T-helper 2 cell treated with Interferon-gamma antibody and Interleukin-4, amounts not matched to agents 5 μg/mL and 100 μg/mL, for 36 hours (primary cell): ENCODE measurements at regions not wholly inside any gene's neighbourhood (a gene's known extent, or its start where the extent isn't known, plus 50 kb on each side); places are given as distances from the start of the nearest gene placed in this dataset.

Experiments used
- DNase-seq: peaks from one replicate; pipeline ENCODE4 v3.0.0; 2021; ENCODE audit warnings: low spot score
- H3K27ac Mint-ChIP-seq: one replicate; pipeline ENCODE4 v1.8.0; 2021; ENCODE audit warnings: mild to moderate bottlenecking, mixed read lengths
- H3K27me3 Mint-ChIP-seq: one replicate; pipeline ENCODE4 v1.8.0; 2021; ENCODE audit warnings: low read depth, mixed read lengths
- H3K36me3 Mint-ChIP-seq: one replicate; pipeline ENCODE4 v1.8.0; 2021; ENCODE audit warnings: low read depth, mixed read lengths
- H3K4me1 Mint-ChIP-seq: one replicate; pipeline ENCODE4 v1.8.0; 2021; ENCODE audit warnings: low read depth, mixed read lengths
- H3K4me3 Mint-ChIP-seq: one replicate; pipeline ENCODE4 v1.8.0; 2022; ENCODE audit warnings: mild to moderate bottlenecking, moderate library complexity, mixed read lengths
- H3K9me3 Mint-ChIP-seq: one replicate; pipeline ENCODE4 v1.8.0; 2021; ENCODE audit warnings: mixed read lengths

DNA sequence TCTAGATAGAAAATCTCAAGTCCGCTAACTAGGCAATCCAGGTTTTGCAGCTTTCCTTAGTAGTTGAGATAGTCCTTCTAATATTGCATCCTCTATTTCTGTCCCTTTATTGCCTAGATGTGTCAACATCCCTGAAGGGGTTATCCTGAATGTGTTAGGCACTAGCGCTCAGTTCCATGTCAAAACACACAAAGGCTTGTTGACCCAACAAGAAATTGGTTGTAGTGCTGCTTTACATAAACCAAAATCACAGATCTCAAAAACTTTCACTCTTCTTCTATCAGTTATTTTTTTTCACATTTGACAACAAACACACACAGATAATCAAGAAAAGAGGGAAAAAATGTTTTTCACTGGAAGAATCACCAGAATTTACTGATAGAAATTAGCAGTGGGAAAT, 51.4 kb upstream of the SOX2 start:
- no peak for DNase-seq
- Mint-ChIP-seq H3K27me3 (no peaks in the 10 kb centered on the region), H3K4me1 (no peaks in the 10 kb centered on the region), H3K36me3 (no peaks in the 10 kb centered on the region), H3K27ac (no peak overlapping the region), H3K9me3 (no peaks in the 10 kb centered on the region), H3K4me3 (no peak overlapping the region)

DNA sequence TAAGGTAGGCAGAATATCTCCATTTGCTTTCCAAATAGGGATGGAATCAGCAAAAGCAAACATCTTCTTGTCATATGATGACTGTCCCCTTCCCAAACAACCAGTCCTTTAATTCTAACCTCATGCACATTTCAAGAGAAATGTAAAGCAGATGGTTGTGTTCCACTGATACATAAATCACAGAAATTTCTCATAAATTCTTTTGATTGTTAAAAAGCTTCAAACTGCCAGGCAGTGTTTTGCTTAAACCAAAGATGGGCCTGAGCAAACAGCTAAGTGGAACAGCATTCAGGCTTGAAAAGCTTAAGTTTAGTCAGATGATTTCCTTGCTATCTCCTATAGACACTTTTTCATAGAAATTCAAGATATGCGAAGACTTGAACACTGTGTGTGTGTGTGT, 74.3 kb upstream of the SOX2 start:
- H3K27ac Mint-ChIP-seq: no peak overlapping the region
- H3K9me3 Mint-ChIP-seq: no peaks in the 10 kb centered on the region
- no peaks in the 10 kb centered on the region for H3K4me1 Mint-ChIP-seq
- no peaks in the 10 kb centered on the region for H3K36me3 Mint-ChIP-seq
- no peak overlapping the region for H3K4me3 Mint-ChIP-seq
- no peak for DNase-seq
- no peaks in the 10 kb centered on the region for H3K27me3 Mint-ChIP-seq

DNA sequence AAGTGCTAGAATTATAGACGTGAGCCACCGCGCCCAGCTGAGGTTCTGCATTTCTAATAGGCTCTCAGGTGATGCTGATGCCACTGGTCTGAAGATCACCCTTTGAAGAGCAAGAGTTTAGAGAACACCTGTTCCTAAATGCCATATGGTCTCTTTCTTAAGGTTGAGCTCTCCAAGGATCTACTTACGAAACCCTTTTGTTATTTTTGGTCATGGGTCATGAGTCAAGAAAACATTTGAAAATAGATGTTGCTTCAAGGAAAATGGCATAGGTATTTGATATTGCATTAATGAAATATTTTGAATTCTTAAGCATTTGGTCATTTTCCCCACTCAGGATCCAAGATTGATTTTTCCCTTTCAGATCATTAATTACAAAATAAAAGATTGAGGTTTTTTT, 74.7 kb upstream of the SOX2 start:
- no peaks in the 10 kb centered on the region for H3K27me3 Mint-ChIP-seq
- DNase-seq: no peak
- H3K27ac Mint-ChIP-seq: no peak overlapping the region
- no peaks in the 10 kb centered on the region for H3K9me3 Mint-ChIP-seq
- H3K36me3 Mint-ChIP-seq: no peaks in the 10 kb centered on the region
- H3K4me1 Mint-ChIP-seq: no peaks in the 10 kb centered on the region
- H3K4me3 Mint-ChIP-seq: no peak overlapping the region

DNA sequence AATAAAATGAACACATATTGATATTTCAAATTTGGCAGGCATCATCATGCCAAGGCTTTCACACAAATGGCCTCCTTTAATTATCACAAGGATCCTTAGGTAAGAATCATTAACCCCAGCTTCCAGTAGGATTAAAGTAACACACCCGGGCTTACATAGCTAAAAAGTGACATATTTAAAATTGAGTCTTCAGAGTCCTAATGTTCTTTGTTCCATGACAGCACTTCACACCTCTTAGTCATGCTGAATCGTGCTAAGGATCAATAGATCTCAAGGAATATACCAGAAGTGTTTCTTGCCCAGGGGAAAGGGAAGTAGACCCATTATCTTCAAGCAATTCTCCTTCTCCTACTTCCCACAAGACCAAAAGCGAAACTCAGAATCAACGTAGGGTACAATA, 76.6 kb upstream of the SOX2 start:
- no peak for DNase-seq
- H3K27me3 Mint-ChIP-seq: no peaks in the 10 kb centered on the region
- no peaks in the 10 kb centered on the region for H3K36me3 Mint-ChIP-seq
- H3K4me3 Mint-ChIP-seq: no peak overlapping the region
- H3K9me3 Mint-ChIP-seq: no peaks in the 10 kb centered on the region
- H3K4me1 Mint-ChIP-seq: no peaks in the 10 kb centered on the region
- no peak overlapping the region for H3K27ac Mint-ChIP-seq

DNA sequence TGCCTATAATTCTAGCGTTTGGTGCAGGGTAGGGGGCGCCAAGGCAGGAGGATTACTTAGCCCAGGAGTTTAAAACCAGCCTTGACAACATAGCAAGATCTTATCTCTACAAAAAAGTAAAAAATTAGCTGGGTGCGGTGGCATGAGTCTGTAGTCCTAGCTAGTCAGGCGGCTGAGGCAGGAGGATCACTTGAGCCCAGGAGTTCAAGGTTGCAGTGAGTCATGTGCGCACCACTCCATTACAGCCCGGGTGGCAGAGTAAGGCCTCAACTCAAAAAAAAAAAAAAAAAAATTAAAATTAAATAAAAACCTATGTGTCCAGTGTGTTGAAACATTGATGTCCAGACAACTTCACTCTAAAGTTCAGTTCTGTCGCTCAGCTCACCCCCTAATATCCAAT, 78.2 kb upstream of the SOX2 start:
- DNase-seq: no peak
- no peaks in the 10 kb centered on the region for H3K27me3 Mint-ChIP-seq
- no peaks in the 10 kb centered on the region for H3K36me3 Mint-ChIP-seq
- no peak overlapping the region for H3K27ac Mint-ChIP-seq
- no peaks in the 10 kb centered on the region for H3K4me1 Mint-ChIP-seq
- no peak overlapping the region for H3K4me3 Mint-ChIP-seq
- H3K9me3 Mint-ChIP-seq: no peaks in the 10 kb centered on the region

DNA sequence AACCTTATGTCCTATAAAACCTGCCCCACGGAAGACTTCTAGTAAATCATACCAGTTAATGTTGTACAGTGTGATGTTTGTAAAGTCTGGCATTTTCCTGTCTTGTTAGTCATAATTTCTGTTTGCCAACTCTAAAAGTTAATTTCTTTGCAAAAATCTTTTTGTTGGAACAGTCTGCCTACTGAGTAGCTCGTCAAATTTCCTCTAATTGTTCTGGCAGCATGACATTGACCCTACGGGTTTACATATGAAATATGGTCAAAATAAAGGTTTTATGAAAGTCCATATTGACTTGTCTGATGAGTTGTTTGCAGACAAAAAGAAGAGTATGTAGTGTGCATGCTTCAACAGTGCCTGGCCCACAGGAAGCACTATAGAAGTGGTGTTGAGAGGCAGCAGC, 79.8 kb upstream of the SOX2 start:
- Mint-ChIP-seq H3K27me3 (no peaks in the 10 kb centered on the region), H3K4me1 (no peaks in the 10 kb centered on the region), H3K9me3 (no peaks in the 10 kb centered on the region), H3K4me3 (no peak overlapping the region), H3K27ac (no peak overlapping the region), H3K36me3 (no peaks in the 10 kb centered on the region)
- no peak for DNase-seq

DNA sequence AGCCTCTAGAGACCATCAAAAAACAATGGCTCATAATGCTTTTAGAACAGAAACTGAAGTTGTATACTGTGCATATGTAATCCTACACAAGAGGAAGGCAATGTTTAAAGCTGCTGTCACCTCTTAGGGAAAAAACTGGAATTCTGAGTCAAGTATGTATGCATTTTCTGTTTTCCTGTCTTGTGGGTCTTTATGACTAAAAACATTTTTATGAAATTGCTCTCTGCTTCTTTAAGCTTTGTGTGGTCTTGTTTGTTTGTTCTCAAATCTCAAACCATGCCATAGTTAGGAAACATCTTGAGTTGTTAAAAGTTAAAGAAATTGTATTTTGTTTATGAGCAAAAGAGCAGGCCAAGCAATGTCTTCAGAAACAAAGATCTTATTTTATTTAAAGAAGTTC, 80.9 kb upstream of the SOX2 start:
- H3K4me1 Mint-ChIP-seq: no peaks in the 10 kb centered on the region
- H3K36me3 Mint-ChIP-seq: no peaks in the 10 kb centered on the region
- H3K27me3 Mint-ChIP-seq: no peaks in the 10 kb centered on the region
- no peak overlapping the region for H3K27ac Mint-ChIP-seq
- no peak overlapping the region for H3K4me3 Mint-ChIP-seq
- no peaks in the 10 kb centered on the region for H3K9me3 Mint-ChIP-seq
- DNase-seq: no peak

DNA sequence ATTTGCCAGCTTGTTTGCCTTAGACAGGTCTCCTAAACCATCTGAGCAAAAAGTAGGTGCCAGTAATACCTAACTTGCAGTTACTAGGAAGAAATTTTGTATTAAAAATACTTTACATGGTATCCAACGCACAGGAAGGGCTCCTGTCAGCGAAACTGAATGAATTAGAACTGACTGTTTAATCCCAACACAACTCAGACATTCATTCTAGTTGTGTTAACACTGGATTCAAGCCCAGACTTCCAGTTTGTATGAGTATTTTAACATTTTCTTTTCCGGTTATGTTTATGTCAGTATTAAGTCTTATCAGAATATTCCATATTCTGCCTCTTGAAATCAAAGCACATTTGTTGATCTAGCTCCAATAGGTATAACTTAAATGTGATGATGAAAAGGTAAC, 82.0 kb upstream of the SOX2 start:
- Mint-ChIP-seq H3K9me3 (no peaks in the 10 kb centered on the region), H3K27ac (no peak overlapping the region), H3K36me3 (no peaks in the 10 kb centered on the region), H3K4me1 (no peaks in the 10 kb centered on the region), H3K4me3 (no peak overlapping the region), H3K27me3 (no peaks in the 10 kb centered on the region)
- no peak for DNase-seq

DNA sequence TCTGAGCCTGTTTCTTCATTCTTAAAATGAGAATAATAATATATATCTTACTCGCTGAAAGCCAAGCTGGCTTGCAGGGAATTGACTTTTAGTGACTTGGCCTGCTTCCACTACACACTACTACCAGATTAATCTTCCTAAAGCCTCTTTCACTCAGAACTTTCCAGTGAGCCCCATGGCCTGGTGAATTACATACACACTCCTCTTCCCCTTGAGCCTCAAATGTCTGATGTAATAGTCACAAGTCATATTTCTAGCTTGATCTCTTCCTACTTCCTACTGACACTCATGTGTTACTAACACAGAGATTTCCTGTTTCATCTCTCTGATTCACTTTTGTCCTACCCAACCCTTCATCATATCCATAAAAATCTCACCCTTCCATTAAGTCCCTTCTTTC, 82.7 kb upstream of the SOX2 start:
- no peak for DNase-seq
- H3K9me3 Mint-ChIP-seq: no peaks in the 10 kb centered on the region
- H3K4me3 Mint-ChIP-seq: no peak overlapping the region
- H3K27ac Mint-ChIP-seq: no peak overlapping the region
- no peaks in the 10 kb centered on the region for H3K36me3 Mint-ChIP-seq
- no peaks in the 10 kb centered on the region for H3K4me1 Mint-ChIP-seq
- H3K27me3 Mint-ChIP-seq: no peaks in the 10 kb centered on the region

DNA sequence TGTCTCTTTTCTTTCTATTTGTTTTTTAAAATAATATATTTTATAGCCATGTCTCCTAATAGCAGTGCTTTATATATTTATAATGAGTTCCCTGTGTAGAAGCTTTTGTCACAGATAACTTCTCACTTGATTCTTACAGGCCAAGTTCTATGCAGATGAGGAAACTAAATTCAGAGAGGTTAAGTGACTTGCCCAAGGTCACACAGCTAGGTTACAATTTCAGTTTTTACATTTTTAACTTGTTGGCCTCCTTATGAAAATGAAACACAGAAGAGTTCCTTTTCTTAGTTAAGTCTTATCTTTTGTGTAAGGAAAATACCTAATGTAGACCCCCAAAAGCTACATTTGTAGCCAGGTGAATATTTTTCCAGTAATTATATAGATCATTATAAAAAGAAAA, 83.3 kb upstream of the SOX2 start:
- no peak for DNase-seq
- H3K27me3 Mint-ChIP-seq: no peaks in the 10 kb centered on the region
- H3K36me3 Mint-ChIP-seq: no peaks in the 10 kb centered on the region
- no peaks in the 10 kb centered on the region for H3K4me1 Mint-ChIP-seq
- H3K4me3 Mint-ChIP-seq: no peak overlapping the region
- H3K9me3 Mint-ChIP-seq: no peaks in the 10 kb centered on the region
- H3K27ac Mint-ChIP-seq: no peak overlapping the region

DNA sequence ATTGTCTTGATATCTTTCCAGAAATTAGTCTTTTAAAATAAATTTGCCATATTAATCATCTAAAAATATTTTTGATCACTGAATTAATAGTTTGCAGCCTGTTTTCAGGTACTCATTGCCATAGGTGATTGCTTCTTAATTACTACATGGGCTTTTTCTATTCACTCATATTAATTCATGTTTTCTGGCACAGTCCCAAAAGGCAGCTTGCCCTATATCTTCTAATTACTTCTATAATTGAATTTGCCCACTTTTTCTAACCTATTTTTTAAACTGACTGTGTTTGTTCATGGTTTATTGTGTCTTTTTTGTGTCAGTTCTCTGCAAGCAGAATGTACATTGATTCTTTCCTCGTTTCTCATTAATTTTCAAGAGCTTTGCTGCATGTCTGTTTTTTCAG, 85.7 kb upstream of the SOX2 start:
- H3K27me3 Mint-ChIP-seq: no peaks in the 10 kb centered on the region
- H3K9me3 Mint-ChIP-seq: no peaks in the 10 kb centered on the region
- no peaks in the 10 kb centered on the region for H3K4me1 Mint-ChIP-seq
- no peaks in the 10 kb centered on the region for H3K36me3 Mint-ChIP-seq
- no peak for DNase-seq
- H3K27ac Mint-ChIP-seq: no peak overlapping the region
- H3K4me3 Mint-ChIP-seq: no peak overlapping the region

DNA sequence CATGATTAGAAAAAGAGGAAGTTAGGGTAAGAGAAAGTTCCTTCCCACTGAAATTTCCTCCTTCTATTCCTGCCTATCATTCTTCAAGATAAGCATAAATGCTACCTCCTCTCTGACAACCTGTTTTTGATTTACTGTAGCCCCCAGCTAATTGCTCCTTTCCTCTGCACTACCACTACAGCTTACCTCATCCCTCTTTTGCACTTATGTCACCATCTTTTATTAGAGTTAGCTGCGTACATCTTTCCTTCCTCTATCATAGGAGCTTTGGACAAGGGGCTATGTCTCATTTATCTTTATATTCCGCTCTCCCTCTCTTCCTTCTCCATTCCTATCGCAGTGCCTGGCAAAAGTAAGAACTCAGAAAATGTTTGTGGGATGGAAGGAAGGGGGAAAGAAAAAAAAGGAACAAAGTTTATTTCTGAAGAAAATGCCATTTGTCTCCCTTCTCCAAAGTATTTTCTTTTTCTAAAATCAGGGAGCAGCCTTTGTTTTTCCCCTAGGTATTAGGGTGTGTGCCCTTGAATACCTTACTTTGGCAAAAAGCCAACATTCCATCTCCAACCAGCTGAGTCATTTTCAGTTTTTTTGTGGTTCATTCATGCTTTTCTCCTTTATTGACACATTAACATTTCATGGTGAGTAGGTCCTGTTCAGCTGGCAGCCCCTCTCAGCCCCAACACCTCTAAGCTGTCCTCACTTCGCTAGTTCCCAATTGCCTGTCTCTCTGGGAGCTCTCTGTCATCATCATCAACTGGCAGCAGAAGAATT, 87.6 kb upstream of the SOX2 start:
- H3K4me3 Mint-ChIP-seq: no peak overlapping the region
- no peaks in the 10 kb centered on the region for H3K27me3 Mint-ChIP-seq
- H3K36me3 Mint-ChIP-seq: no peaks in the 10 kb centered on the region
- H3K4me1 Mint-ChIP-seq: no peaks in the 10 kb centered on the region
- no peaks in the 10 kb centered on the region for H3K9me3 Mint-ChIP-seq
- H3K27ac Mint-ChIP-seq: no peak overlapping the region
- DNase-seq: no peak

DNA sequence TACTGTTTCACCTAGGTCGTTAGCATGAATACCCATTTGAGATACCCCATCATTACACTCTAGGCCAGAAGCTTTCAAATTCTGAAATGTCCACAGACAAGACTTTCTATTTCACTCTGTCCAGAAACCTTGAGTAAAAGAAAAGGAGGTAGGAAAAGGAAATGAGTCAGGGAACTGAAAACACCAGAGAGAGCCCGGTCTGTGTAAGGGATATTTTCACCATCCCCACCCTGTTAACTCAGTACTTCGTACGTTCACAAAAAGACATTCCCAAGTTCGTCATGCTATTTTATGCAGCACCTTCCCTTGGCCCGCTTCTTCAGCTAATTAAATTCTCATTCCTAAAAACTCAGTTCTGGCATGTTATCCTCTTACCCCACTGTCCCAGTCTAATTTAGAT, 89.4 kb upstream of the SOX2 start:
- Mint-ChIP-seq H3K36me3 (no peaks in the 10 kb centered on the region), H3K27me3 (no peaks in the 10 kb centered on the region), H3K4me3 (no peak overlapping the region), H3K9me3 (no peaks in the 10 kb centered on the region), H3K27ac (no peak overlapping the region), H3K4me1 (no peaks in the 10 kb centered on the region)
- DNase-seq: no peak

DNA sequence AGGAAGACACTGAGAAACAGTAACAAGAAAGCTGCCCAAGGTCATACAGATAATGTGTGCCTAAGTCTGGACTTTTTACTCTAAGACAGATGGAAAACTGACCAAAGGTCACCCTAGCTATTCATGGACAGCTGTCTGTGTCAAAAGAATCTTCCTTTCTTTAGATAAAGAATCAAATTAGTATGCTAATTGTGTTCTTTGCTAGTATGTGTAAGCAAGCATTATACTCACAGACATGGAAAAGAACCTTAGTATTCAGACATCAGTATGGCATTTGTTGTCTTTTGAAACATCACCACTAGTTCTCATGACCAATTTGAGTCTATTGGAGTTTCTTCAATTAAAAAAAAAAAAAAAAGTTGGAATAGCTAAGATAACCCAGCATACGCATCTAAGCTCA, 91.8 kb upstream of the SOX2 start:
- Mint-ChIP-seq H3K27me3 (no peaks in the 10 kb centered on the region), H3K27ac (no peak overlapping the region), H3K36me3 (no peaks in the 10 kb centered on the region), H3K4me1 (no peaks in the 10 kb centered on the region), H3K9me3 (no peaks in the 10 kb centered on the region), H3K4me3 (no peak overlapping the region)
- DNase-seq: no peak

DNA sequence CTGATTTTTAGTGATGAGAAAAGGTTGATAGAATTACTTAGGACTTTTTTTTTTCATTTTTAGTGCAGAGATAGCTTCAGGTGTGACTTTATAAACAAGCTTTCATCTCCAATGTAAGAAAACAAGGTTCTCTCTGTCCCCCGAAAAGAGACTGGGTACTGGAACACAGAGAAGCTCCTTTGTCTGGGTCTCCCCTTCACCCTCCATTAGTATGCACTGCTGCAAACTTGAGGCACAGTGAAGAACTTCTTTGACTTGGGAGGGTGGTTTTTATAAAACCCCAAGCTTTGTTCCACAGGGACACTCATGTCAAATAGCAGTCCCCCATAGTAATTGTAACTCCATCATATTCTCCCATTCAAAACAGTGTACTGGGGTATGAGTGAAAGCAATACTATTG, 93.5 kb upstream of the SOX2 start:
- no peak overlapping the region for H3K27ac Mint-ChIP-seq
- H3K9me3 Mint-ChIP-seq: no peaks in the 10 kb centered on the region
- H3K36me3 Mint-ChIP-seq: no peaks in the 10 kb centered on the region
- no peaks in the 10 kb centered on the region for H3K27me3 Mint-ChIP-seq
- no peaks in the 10 kb centered on the region for H3K4me1 Mint-ChIP-seq
- no peak overlapping the region for H3K4me3 Mint-ChIP-seq
- DNase-seq: no peak
